ENCODE measurements at regions not wholly inside any gene's neighbourhood (a gene's known extent, or its start where the extent isn't known, plus 50 kb on each side); places are given as distances from the start of the nearest gene placed in this dataset.

- no peak for TF ChIP-seq CTCF (IDR thresholded peaks at IDR 0.05)
- no peak for TF ChIP-seq POLR2A (IDR thresholded peaks at IDR 0.05)
Observed at GRCh38 chr9:78122631-78123030, 91.0 kb upstream of the GNAQ start.

Measured in adrenal gland (tissue), 5 donors.